Erythroblast (primary cell): ENCODE measurements at regions not wholly inside any gene's neighbourhood (a gene's known extent, or its start where the extent isn't known, plus 50 kb on each side); places are given as distances from the start of the nearest gene placed in this dataset.

Source experiments
- GATA1 ChIP-seq: IDR thresholded peaks from 2 replicates; pipeline ENCODE4 v1.6.1; 2011; ENCODE audit warnings: low read depth, mild to moderate bottlenecking, control low read depth, low read length, moderate library complexity
- POLR2A ChIP-seq: IDR thresholded peaks from 2 replicates; pipeline ENCODE4 v1.6.1; 2011; ENCODE audit warnings: mild to moderate bottlenecking, low read length

DNA sequence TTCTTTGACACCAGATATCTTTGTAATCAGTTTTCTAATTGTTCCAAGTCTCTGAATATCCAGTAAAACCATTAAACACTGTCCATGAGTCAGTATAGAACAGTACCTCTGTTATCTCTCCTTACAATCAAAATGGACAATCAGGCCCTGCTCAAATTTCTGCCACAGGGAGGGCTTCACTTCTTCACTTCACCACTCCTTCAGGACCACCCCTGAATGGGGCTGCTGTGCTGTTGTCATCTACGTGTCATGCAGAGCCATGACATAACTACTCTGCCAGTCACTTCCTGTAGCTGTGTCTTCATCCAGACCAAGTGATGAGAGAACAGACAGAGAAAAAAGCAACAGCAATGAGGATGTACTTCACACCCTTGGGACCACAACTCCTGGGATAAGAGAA lies 116.9 kb downstream of the TANC2 start:
- no peak for TF ChIP-seq POLR2A
- no peak for TF ChIP-seq GATA1
